ENCODE measurements at regions not wholly inside any gene's neighbourhood (a gene's known extent, or its start where the extent isn't known, plus 50 kb on each side); places are given as distances from the start of the nearest gene placed in this dataset.

GRCh38 chr15:35888815-35889214 lies 342.9 kb upstream of the DPH6 start:
- no peak overlapping the region for H3K4me3 ChIP-seq
- H3K27ac ChIP-seq: no peak overlapping the region

GRCh38 chr15:35907511-35907910 lies 361.5 kb upstream of the DPH6 start:
- H3K27ac ChIP-seq: no peak overlapping the region
- H3K4me3 ChIP-seq: no peak overlapping the region

- Histone ChIP-seq H3K4me3 (no peak overlapping the region), H3K27ac (no peak overlapping the region)
These were observed 363.4 kb upstream of the DPH6 start for GRCh38 chr15:35909414-35909813.

DNA sequence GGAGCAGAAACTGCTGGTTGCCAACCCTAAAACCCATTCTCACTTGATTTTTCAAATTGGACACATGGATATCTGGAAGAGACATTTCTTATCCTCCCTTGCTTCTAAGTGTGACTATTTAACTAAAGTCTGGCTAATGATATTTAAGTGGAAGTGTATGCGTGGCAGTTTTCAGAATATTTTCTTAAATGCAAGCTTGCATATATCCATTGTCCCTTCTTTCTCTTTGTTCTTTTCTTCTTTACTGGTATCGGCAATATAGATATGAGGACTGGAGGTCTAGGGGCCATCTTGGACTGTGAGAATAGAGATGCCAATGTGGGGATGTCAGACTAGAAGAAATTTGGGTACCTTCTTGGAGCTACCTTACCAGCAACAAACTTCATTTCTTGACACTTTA lies 364.3 kb upstream of the DPH6 start:
- Histone ChIP-seq H3K4me3 (no peak overlapping the region), H3K27ac (no peak overlapping the region)

DNA sequence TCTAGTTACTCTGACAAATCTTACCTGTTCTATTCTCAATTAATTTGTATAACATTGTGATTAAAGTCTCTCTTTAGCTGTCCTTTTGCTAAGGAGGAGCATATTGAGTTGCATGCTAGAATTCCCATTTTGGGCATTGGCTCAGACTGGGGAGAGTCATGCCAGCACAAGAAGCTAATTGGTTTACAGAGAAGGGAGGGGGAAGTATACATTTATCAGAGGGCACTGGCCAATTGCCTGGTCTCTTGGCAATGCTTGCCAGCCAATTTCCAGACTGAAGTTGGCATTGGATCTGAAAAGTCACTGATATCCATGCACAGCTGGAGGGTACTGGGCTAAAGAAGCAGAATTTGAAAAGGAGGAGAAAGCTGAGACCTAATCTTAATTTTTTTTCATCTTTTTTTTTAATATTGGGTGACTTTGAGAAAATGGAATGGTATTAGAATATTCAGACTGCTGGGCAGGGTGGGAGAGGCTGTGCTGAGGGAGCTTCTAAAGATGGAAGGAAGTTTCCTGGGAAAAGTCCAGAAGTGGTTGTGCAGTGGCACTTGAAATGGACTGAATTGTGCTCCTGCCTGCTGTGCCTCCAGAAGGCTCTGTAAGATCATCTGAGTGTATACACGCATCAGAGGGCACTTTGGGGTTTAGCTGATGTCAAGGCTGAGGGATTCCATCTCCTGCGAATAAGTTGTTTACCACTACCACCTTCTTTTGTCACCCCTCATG lies 365.2 kb upstream of the DPH6 start:
- Histone ChIP-seq H3K4me3 (no peak overlapping the region), H3K27ac (no peak overlapping the region)

DNA sequence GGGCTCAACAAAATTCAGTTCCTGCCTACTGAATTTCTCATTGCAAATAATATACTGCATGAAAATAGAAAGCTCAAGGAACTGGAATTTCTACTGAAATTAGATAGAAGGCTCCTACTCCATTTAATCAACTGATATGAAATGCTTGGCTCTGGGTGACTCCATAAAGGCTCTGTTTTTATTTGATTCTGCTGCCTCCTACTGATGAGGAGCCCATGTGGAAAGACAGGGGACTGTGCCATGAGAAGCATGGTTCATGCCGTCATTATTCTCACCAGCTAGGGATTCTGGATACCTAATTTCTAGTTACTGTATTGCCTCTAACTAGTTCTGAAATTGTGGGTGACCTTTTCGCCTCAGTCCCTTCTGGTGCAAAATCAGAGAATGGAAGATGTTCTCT lies 366.2 kb upstream of the DPH6 start:
- no peak overlapping the region for H3K4me3 ChIP-seq
- no peak overlapping the region for H3K27ac ChIP-seq

- no peak overlapping the region for H3K27ac ChIP-seq
- no peak overlapping the region for H3K4me3 ChIP-seq
These were observed 368.6 kb upstream of the DPH6 start for GRCh38 chr15:35914573-35914972.

GRCh38 chr15:35921046-35921445 lies 375.1 kb upstream of the DPH6 start:
- no peak overlapping the region for H3K4me3 ChIP-seq
- H3K27ac ChIP-seq: no peak overlapping the region

- Histone ChIP-seq H3K27ac (no peak overlapping the region), H3K4me3 (no peak overlapping the region)
These were observed 379.5 kb upstream of the DPH6 start for GRCh38 chr15:35925275-35926006.

GRCh38 chr15:35926007-35926380 lies 380.0 kb upstream of the DPH6 start:
- H3K4me3 ChIP-seq: no peak overlapping the region
- no peak overlapping the region for H3K27ac ChIP-seq

DNA sequence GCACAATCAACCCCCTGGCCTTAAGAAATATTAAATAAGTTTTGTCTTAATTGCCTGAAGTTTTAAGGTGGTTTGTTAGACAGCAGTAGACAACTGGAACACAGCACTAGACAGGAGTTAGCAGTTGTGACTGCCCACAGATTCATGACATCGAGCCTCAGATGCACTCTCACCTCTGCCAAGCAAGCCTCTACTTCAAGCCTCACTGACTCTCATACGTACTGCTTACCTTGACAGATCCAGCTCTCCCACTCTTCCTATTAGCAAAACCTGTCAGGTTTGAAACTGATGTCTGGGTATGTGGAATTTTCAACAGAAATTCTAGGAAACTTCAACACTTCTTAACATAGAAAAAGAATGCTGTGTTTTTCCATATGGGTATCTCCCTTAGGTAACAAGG lies 382.9 kb upstream of the DPH6 start:
- H3K4me3 ChIP-seq: no peak overlapping the region
- H3K27ac ChIP-seq: no peak overlapping the region

- Histone ChIP-seq H3K4me3 (no peak overlapping the region), H3K27ac (no peak overlapping the region)
These were observed 383.9 kb upstream of the DPH6 start for GRCh38 chr15:35929740-35930444.

DNA sequence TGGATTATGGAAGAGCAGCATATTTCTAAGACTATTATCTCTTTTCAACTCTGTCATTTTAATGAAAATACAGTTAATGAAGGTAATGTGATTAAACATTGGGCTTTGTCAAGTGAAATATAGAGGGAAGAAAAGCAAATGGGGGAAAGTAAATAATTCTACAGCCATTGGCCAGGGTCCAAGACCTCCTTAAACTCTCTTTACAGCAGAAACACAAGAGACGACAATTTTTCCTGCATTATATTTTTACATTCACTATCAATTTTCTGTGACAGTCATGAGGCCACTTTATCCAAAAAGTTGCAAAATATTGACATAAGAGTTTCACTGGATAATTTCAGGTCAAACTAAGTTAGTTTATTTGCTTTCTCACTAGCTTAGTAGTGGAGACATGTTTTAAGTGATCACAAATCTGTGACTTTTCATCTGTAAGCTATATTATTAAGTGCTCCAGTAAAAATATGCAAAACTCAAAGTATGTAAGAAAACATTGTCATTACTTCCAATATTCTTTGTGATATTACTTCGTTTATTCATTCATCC lies 385.9 kb upstream of the DPH6 start:
- Histone ChIP-seq H3K4me3 (no peak overlapping the region), H3K27ac (no peak overlapping the region)

GRCh38 chr15:35932531-35932930 lies 386.6 kb upstream of the DPH6 start:
- H3K27ac ChIP-seq: no peak overlapping the region
- no peak overlapping the region for H3K4me3 ChIP-seq

DNA sequence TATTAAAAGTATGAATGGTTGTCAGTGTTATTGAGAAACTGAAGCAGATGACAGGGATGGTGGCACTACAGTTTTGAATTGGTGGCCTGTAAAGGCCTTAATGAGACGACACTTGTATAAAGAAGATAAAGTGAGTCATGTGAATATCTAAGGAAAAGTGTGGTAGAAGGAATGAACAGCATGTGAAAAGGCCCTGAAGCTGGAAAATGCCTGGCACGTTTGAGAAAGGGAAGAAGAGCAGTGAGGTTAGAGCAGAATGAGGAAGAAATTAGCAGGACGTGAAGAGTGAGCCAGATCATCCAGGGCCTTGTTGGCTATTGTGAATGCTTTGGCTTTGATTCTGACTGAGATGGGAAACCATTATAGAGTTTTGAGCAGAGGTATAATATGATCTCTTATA lies 387.6 kb upstream of the DPH6 start:
- no peak overlapping the region for H3K27ac ChIP-seq
- no peak overlapping the region for H3K4me3 ChIP-seq

DNA sequence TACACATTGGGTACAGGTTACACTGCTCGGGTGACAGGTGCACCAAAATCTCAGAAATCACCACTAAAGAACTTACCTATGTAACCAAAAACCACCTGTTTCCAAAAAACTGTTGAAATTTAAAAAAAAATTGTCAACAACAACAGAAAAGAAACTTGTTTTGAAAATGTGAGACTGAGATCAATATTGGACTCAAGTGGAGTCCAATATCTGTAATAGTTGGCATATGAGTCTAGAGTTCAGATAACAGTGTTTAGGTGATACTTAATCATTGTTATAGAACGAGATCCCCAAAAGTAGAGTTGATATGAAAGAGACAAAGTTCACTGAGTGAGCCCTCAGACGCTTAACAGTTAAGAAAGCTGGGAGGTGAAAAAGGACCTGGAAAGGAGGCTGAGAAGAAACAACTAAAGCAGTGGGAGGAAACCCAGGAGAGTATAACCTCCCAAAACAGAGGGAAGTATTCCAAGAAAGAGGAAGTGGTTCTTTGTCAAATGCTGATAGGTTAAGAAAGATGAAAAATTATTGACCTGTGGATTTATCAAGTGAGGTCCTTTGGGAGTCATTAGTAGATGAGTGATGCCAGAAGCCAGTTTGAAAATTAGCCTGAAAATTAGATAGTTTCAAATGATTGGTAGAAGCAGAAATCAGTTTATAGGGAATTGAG lies 388.6 kb upstream of the DPH6 start:
- no peak overlapping the region for H3K27ac ChIP-seq
- no peak overlapping the region for H3K4me3 ChIP-seq

DNA sequence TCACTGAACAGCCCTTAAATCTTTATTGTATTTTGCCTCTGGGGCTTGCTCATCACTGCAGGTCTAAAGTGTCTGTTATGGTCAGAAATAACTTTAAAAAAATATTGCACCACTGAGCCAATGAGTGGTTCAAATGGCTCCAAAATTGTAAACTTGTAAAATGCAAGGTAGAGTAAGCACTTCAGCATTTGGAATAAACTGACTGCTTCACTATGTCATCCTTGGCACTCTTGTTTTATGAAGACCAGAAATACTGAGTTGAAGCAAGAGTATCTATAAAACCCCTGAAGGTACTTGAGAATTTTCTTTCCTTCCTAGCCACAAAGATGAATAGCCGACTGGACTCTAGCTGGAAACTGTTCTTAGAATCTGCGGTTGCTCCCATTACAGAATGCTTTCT lies 390.3 kb upstream of the DPH6 start:
- Histone ChIP-seq H3K27ac (no peak overlapping the region), H3K4me3 (no peak overlapping the region)

GRCh38 chr15:35937380-35937779 lies 391.4 kb upstream of the DPH6 start:
- H3K27ac ChIP-seq: no peak overlapping the region

DNA sequence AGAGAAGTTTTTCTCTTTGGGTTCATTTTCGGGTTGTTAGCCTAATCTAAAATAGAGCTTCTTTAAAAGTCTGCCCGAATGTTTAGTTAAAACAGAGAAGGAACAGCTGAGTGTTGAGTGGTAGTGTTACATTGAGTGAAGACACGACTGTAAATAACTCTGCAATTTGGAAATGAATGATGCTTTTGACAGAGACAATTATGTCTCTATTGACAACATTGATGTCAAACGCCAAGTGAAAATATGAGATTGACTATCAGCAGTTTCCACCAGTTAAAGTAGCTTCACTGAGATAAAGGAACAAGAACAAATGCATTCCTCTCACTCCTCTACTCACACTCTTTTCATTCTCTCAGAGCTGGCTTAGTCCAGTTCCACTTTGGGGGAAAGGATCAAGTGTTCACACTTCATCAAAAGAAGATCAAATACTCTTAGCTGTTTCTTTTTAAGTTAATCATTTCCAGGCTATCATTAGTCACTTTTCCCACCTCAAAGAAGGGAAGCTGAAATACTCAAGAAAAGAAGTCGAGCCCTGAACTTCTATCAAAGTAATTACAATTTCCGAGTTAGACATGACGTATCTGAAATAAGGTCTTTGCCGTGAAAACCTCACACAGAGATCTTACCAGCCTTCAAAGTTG lies 399.1 kb upstream of the DPH6 start:
- no peak overlapping the region for H3K4me3 ChIP-seq
- no peak overlapping the region for H3K27ac ChIP-seq

More at GRCh38 chr15:35937380-35937779, 391.4 kb upstream of the DPH6 start:
- H3K4me3 ChIP-seq: no peak overlapping the region

GRCh38 chr15:35953424-35953823 lies 407.5 kb upstream of the DPH6 start:
- no peak overlapping the region for H3K4me3 ChIP-seq

More at GRCh38 chr15:35953424-35953823, 407.5 kb upstream of the DPH6 start:
- no peak overlapping the region for H3K27ac ChIP-seq
